ENCODE measurements at regions not wholly inside any gene's neighbourhood (a gene's known extent, or its start where the extent isn't known, plus 50 kb on each side); places are given as distances from the start of the nearest gene placed in this dataset.
"Not testable (repeated sequence)": the region's sequence is repeated elsewhere in the genome, so short reads cannot be mapped to it uniquely, and the experiment has no call there.

DNA sequence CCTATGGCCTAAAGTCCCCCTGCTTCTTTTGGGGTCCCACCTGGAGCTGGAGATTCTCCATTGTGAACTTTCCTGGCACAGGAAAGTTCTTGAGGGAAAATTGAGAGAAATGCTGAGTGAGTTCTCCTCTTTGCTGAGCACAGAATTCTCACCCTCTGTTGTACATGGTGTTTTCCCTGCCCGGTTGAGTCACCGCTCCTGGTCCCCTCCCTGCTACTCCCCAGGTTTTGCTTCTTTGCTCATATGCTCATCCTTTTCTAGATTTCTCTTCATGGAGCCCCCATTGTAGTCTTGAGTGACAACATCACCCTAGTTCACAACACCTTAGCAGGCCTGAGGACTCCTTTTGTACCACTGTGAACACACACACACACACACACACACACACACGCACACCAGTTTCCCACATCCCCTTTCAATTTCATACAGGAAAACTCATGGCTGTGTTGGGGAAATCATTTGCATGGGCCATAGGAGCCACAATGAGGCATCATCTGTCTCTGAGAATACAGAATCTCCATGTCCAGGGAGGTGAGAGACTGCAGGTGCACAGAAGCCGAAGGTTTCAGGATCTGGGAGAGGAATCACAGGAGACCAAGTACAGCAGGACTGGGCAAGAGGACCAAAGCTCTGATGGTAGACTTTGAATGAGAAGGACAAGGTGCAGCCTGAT, 585.3 kb downstream of the GOLGA6L6 start:
- DNase-seq (ENCODE audit: low read depth): no peak
- TF ChIP-seq, protein P1, sequence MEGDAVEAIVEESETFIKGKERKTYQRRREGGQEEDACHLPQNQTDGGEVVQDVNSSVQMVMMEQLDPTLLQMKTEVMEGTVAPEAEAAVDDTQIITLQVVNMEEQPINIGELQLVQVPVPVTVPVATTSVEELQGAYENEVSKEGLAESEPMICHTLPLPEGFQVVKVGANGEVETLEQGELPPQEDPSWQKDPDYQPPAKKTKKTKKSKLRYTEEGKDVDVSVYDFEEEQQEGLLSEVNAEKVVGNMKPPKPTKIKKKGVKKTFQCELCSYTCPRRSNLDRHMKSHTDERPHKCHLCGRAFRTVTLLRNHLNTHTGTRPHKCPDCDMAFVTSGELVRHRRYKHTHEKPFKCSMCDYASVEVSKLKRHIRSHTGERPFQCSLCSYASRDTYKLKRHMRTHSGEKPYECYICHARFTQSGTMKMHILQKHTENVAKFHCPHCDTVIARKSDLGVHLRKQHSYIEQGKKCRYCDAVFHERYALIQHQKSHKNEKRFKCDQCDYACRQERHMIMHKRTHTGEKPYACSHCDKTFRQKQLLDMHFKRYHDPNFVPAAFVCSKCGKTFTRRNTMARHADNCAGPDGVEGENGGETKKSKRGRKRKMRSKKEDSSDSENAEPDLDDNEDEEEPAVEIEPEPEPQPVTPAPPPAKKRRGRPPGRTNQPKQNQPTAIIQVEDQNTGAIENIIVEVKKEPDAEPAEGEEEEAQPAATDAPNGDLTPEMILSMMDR (IDR thresholded peaks at IDR 0.05; ENCODE audit: control insufficient read depth, extremely low read depth, insufficient read depth): no peak
- no peak overlapping the region for H3K4me3 ChIP-seq (ENCODE audit: low read depth, low read length)

DNA sequence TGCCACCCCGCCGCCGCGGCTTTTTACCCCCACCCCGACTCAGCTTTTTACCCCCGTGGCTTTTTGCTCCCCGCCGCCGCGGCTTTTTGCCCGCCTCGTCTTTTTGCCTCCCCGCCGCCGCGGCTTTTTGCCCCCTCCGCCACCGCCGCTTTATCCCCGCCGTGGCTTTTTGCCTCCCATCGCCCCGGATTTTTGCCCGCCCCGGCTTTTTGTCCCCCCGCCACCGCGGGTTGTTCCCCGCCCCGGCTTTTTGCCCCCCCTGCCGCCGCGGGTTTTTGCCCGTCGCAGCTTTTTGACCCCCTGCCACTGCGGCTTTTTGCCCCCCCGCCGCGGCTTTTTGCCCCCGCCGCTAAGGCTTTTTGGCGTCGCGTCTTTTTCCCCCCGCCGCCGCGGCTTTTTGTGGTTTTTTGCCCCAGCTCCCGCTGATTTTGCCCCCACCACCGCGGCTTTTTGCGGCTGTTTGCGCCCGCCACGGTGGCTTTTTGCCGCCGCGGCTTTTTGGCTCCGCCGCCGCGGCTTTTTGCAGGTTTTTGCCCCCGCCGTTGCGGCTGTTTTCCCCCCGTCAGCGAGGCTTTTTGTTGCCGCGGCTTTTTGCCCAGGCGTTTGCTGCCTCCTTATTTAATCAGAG, 597.2 kb downstream of the GOLGA6L6 start:
- TF ChIP-seq, protein P1 (IDR thresholded peaks at IDR 0.05; ENCODE audit: control insufficient read depth, extremely low read depth, insufficient read depth): no peak
- no peak overlapping the region for H3K4me3 ChIP-seq (ENCODE audit: low read depth, low read length)
- DNase-seq (ENCODE audit: low read depth): no peak

DNA sequence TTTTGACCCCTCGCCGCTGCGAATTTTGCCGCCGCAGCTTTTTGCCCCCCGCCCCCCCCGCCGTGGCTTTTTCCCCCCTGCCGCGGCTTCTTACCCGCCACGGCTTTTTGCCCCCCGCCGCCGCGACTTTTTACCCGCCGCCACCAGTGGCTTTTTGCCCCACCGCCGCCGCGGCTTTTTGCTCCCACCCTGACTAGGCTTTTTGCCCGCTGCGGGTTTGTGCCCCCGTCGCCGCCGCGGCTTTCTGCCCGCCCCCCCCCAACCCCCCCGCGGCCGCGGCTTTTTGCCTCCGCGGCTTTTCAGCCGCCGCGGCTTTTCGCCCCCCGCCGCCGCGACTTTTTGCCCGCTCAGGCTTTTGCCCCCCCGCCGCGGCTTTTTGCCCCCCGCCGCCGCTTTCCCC, 598.1 kb downstream of the GOLGA6L6 start:
- TF ChIP-seq, protein P1 (IDR thresholded peaks at IDR 0.05; ENCODE audit: control insufficient read depth, extremely low read depth, insufficient read depth): no peak
- H3K4me3 ChIP-seq (ENCODE audit: low read depth, low read length): no peak overlapping the region
- DNase-seq (ENCODE audit: low read depth): no peak

DNA sequence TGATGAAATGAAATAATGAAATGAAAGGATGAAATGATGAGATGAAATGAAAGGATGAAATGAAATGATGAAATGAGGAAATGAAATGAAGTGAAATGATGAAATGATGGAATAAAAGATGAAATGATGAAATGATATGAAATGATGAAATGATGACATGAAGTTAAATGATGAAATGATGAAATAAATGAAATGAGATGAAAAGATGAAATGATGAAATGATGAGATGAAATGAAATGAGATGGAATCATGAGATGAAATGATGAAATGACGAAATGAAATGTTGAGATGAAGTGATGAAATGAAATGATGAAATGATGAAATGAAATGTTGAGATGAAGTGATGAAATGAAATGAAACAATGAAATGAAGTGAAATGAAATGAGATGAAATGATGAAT, 638.3 kb downstream of the GOLGA6L6 start:
- not testable (repeated sequence) for H3K4me3 ChIP-seq (ENCODE audit: low read depth, low read length); DNase-seq (ENCODE audit: low read depth)

DNA sequence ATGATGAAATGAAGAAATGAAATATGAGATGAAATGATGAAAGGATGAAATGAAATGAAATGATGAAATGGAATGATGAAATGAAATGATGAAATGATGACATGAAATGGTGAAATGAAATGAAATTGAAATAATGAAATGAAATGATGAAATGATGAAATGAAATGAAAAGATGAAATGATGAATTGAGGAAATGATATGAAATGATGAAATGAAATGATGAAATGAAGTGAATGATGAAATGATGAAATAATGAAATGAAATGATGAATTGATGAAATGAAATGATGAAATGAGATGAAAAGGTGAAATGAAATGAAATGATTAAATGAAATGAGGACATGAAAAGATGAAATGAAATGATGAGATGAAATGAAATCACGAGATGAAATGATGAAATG, 639.2 kb downstream of the GOLGA6L6 start:
- H3K4me3 ChIP-seq (ENCODE audit: low read depth, low read length); DNase-seq (ENCODE audit: low read depth): not testable (repeated sequence)

DNA sequence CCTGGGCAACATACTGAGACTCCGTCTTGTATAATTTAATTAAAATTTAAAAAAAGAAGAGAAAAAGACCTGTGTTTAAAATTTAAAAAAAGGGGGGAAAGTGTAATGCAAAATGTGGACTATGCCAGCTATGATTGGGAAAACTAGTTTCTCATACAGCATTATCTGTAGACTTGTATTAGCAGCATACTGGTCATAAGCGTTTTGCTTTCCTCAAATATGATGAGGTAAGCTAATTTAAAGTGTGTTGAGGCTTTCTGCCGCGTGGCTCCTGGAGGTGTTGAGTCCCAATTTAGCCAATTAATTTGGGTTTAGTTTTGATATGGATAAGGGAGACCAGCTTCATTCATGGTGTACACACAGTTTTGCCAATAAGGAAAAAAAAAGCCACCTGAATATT, 640.2 kb downstream of the GOLGA6L6 start:
- not testable (repeated sequence) for DNase-seq (ENCODE audit: low read depth)

DNA sequence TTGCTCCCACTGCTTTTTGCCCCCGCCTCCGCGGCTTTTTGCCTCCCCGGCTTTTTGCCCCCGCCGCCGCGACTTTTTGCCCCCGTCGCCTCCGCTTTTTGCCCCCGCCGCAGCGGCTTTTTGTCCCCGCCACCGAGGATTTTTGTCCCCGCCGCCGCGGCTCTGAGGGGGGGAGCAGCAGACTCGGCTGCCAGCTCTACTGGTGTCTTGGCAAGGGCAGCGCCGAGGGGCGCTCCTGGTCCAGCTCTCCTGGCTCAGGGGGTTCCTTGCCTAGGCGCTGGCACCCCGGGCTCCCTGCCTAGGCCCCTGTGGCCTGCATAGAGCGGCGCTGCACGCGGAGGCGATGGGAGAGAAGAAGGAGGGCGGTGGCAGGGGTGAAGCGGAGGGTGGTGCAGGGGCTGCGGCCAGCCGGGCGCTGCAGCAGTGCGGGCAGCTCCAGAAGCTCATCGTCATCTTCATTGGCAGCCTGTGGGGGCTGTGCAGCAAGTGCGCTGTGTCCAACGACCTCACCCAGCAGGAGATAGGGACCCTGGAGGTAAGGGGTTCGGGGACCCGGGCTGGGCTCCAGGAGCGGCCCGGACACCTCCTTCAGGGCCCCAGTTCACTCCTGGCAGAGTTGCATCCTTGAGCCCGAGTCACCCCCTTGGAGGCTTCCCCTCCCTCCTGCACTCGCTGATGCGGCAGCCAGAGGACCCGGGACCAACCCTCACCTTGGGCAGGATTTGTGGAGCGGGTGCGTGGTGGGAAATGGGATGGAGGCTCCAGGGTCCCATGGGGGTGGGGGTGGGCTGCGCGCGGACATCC, 642.4 kb downstream of the GOLGA6L6 start:
- TF ChIP-seq, protein P1 (IDR thresholded peaks at IDR 0.05; ENCODE audit: control insufficient read depth, extremely low read depth, insufficient read depth): no peak
- H3K4me3 ChIP-seq (ENCODE audit: low read depth, low read length): no peak overlapping the region
- no peak for DNase-seq (ENCODE audit: low read depth)

More for the DNA sequence above, 640.2 kb downstream of the GOLGA6L6 start:
- H3K4me3 ChIP-seq (ENCODE audit: low read depth, low read length): not testable (repeated sequence)

DNA sequence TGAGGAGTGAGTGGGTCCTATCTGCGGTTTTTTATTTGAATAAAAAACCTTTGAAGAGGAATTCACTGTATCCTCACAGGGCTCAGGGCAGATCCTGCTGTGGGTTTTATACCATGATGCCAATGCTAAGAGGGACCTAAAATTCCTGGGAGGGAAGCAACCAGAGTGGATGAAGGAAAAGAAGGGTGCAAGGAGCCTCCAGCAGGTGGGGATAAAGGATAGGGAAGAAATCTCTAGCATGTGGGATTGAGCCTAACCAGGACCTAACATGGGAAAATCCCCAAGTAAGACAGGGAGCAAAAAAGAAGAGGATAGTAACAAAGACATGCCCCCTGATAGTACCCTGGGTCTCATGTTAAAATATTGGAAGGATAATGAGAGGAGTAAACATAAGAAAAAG, 652.8 kb downstream of the GOLGA6L6 start:
- not testable (repeated sequence) for H3K4me3 ChIP-seq (ENCODE audit: low read depth, low read length); DNase-seq (ENCODE audit: low read depth)
- TF ChIP-seq, protein P1 (IDR thresholded peaks at IDR 0.05; ENCODE audit: control insufficient read depth, extremely low read depth, insufficient read depth): peak; percentile 64

DNA sequence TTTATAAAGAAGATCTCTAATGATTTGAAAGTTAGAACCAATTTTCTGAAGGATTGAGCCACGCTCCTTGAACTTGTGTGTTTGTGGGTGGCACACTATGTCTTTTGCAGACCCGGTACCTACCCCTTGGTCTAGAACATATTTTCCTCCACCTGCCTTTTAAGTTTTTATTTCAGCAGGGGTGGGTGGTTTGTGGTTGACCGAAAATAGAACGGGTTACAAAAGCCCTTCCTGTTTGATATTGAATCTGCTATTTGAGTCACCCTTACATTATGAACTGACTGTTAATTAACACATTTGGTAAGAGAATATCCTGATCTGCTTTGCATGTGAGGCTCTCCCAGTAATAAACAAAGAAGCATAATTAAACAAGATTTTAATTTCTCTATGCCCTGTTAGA, 697.5 kb downstream of the GOLGA6L6 start:
- not testable (repeated sequence) for H3K4me3 ChIP-seq (ENCODE audit: low read depth, low read length); DNase-seq (ENCODE audit: low read depth)
